Tibial artery (tissue), 4 donors: ENCODE measurements at regions not wholly inside any gene's neighbourhood (a gene's known extent, or its start where the extent isn't known, plus 50 kb on each side); places are given as distances from the start of the nearest gene placed in this dataset.

Experiments used
- DNase-seq, 2 donors: peaks; one replicate each; pipeline ENCODE4 v3.0.0-alpha.2; 2019
- H3K27ac ChIP-seq, 2 donors: fragments of 200-600 bp; sonication (generic) in 1 of 2; 1 replicate in 1 of 2; 2 replicates in 1 of 2; pipeline ENCODE4 v1.5.1; 2018 to 2019; ENCODE audit warnings: mild to moderate bottlenecking in 1 of 2
- H3K27me3 ChIP-seq, 2 donors: fragments of 200-600 bp; sonication (generic) in 1 of 2; one replicate each; pipeline versions ENCODE4 v1.5.1 to v1.6.0; 2016 to 2019
- H3K36me3 ChIP-seq, 3 donors: fragments of 200-600 bp; sonication (generic) in 2 of 3; one replicate each; pipeline ENCODE4 v1.5.1; 2016 to 2019; ENCODE audit warnings: mild to moderate bottlenecking in 2 of 3
- H3K4me1 ChIP-seq, 4 donors: fragments of 200-600 bp; sonication (generic) in 2 of 4; 1 replicate in 3 of 4; 2 replicates in 1 of 4; pipeline ENCODE4 v1.5.1; 2016 to 2019
- H3K4me3 ChIP-seq, 2 donors: fragments of 200-600 bp; sonication (generic) in 1 of 2; 1 replicate in 1 of 2; 2 replicates in 1 of 2; pipeline ENCODE4 v1.5.1; 2018 to 2019; ENCODE audit warnings: mild to moderate bottlenecking in 2 of 2
- H3K9me3 ChIP-seq, 3 donors: fragments of 200-600 bp; sonication (generic) in 1 of 3; one replicate each; pipeline ENCODE4 v1.5.1; 2016 to 2019
- CTCF ChIP-seq, 2 experiments: fragments of 200-600 bp in 1 of 2; fragments of 450-650 bp in 1 of 2; IDR thresholded peaks; one replicate each; pipeline ENCODE4 v1.5.1; 2017 to 2019; ENCODE audit warnings: antibody characterized with exemption in 2 of 2, mild to moderate bottlenecking in 1 of 2, moderate library complexity in 1 of 2
- intact Hi-C: fragments of 100-400 bp; cut with DNase I; formaldehyde crosslinking; loops from one replicate; pipeline ENCODE4 v1.15.0; 2023; ENCODE audit warnings: low total_unique reads

- H3K27me3 ChIP-seq: peaks cover 0 to 21% of the 10 kb centered on the region in 2 donors
These were observed 75.9 kb downstream of the EDN3 start for GRCh38 chr20:59376109-59376841.

GRCh38 chr20:59376998-59377397 lies 76.6 kb downstream of the EDN3 start:
- no peaks in the 10 kb centered on the region for H3K36me3 ChIP-seq
- TF ChIP-seq CTCF (IDR thresholded peaks at IDR 0.05): no peak
- intact Hi-C loops: no loop called here

More at GRCh38 chr20:59376109-59376841, 75.9 kb downstream of the EDN3 start:
- TF ChIP-seq CTCF (IDR thresholded peaks at IDR 0.05): no peak
- Histone ChIP-seq H3K9me3 (no peaks in the 10 kb centered on the region), H3K36me3 (no peaks in the 10 kb centered on the region), H3K4me3 (no peak overlapping the region), H3K27ac (no peak overlapping the region), H3K4me1 (peaks cover 0 to 6% (median 0%) of the 10 kb centered on the region in 4 donors)
- intact Hi-C loops: no loop called here
- DNase-seq: no peak

DNA sequence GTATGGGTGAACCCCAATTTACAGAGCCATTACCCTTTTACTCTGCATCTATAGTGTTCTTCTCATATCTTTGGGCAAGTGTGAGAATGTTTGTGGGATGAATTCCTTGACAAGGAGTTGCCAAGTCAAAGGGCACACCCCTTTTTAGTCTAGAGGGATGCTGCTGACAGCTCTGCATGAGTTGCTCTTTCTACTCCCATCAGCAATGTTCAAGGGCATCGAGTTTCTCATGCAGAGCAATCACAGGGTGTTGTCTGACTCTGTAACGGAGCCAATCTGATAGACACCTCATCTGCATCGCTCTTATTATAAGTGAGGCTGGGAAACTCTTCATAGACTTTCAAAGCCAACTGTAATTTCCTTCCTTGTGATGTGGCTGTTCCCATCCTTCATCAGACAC lies 77.4 kb downstream of the EDN3 start:
- no peak overlapping the region for H3K27ac ChIP-seq
- H3K27me3 ChIP-seq: peaks cover 0 to 33% of the 10 kb centered on the region in 2 donors
- H3K4me3 ChIP-seq: no peak overlapping the region
- peaks cover 0 to 6% (median 0%) of the 10 kb centered on the region in 4 donors for H3K4me1 ChIP-seq
- no peaks in the 10 kb centered on the region for H3K9me3 ChIP-seq
- intact Hi-C loops: no loop called here
- TF ChIP-seq CTCF (IDR thresholded peaks at IDR 0.05): no peak
- H3K36me3 ChIP-seq: no peaks in the 10 kb centered on the region
- DNase-seq: no peak

More at GRCh38 chr20:59376998-59377397, 76.6 kb downstream of the EDN3 start:
- Histone ChIP-seq H3K27me3 (peaks cover 0 to 27% of the 10 kb centered on the region in 2 donors), H3K27ac (no peak overlapping the region), H3K4me1 (peaks cover 0 to 6% (median 0%) of the 10 kb centered on the region in 4 donors), H3K4me3 (no peak overlapping the region), H3K9me3 (no peaks in the 10 kb centered on the region)
- DNase-seq: no peak

GRCh38 chr20:59378396-59378795 lies 78.0 kb downstream of the EDN3 start:
- Histone ChIP-seq H3K4me3 (no peak overlapping the region), H3K36me3 (no peaks in the 10 kb centered on the region), H3K4me1 (peaks cover 0 to 6% (median 0%) of the 10 kb centered on the region in 4 donors), H3K9me3 (no peaks in the 10 kb centered on the region), H3K27ac (no peak overlapping the region), H3K27me3 (peaks cover 0 to 39% of the 10 kb centered on the region in 2 donors)
- intact Hi-C loops: no loop called here
- DNase-seq: no peak
- TF ChIP-seq CTCF (IDR thresholded peaks at IDR 0.05): no peak

GRCh38 chr20:59378966-59379365 lies 78.6 kb downstream of the EDN3 start:
- peaks cover 0 to 6% (median 0%) of the 10 kb centered on the region in 4 donors for H3K4me1 ChIP-seq
- peaks cover 0 to 40% of the 10 kb centered on the region in 2 donors for H3K27me3 ChIP-seq
- intact Hi-C loops: no loop called here
- no peaks in the 10 kb centered on the region for H3K9me3 ChIP-seq
- TF ChIP-seq CTCF (IDR thresholded peaks at IDR 0.05): no peak
- no peak for DNase-seq
- H3K36me3 ChIP-seq: no peaks in the 10 kb centered on the region
- H3K27ac ChIP-seq: no peak overlapping the region
- no peak overlapping the region for H3K4me3 ChIP-seq
